Posterior vena cava (tissue), 2 donors: ENCODE measurements at regions not wholly inside any gene's neighbourhood (a gene's known extent, or its start where the extent isn't known, plus 50 kb on each side); places are given as distances from the start of the nearest gene placed in this dataset.

Experiments
- DNase-seq: peaks from one replicate; pipeline ENCODE4 v3.0.0-alpha.2; 2020; ENCODE audit warnings: low spot score
- intact Hi-C, 2 donors: fragments of 100-400 bp; cut with DNase I; formaldehyde crosslinking; loops; one replicate each; pipeline versions ENCODE4 v1.14.1 to v1.14.2; 2022 to 2023
- donor health status: DM: yes; HTN: yes; CAD: no.
- donor health status: DM: yes; HTN: yes; CAD: no.

DNA sequence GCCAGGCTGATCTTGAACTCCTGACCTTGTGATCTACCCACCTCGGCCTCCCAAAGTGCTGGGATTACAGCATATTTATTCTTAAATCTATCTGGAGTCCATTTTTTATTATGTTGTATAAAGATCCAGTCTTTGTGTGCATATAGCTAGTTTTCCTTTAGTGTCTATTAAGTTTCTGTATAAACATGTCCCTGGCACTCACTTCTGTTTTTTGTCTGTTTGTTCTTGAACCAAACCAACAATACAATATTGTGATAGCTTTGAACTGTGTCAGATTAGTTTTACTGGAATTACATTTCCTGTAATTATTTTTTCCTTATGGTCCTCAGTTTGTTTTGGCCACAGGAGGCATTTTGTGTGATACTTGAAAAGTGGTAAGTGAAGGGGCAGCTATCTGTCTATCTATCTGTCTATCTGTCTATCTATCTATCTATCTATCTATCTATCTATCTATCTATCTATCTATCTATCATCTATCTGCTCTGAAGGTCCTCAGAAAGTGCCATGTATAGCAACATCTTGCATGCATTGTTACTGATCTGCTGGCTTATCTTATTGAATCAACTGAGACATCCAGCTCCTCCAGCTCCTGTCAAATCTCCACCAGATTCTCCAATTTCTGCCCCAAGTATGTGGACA is 70.9 kb upstream of the ACVR1 start:
- intact Hi-C loops: no loop called here
- no peak for DNase-seq

DNA sequence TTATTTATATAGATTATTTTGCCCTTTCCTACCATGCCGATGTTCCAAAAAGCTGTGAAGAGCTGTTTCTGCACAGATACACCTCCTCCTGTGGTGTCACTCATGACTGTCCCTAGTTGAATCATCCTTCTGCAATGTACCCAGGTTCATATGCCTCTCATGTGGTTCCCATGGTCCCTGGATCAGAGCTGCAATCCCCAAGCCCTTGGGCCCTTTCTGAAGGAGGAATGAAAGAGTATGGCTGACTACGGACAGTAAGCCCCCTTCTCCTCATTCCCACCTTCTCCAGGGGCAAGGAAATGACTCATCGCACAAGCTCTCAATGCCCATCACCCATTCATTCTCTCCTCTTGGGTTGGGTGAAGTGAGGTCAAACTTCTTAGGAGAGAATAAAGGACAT is 63.9 kb upstream of the ACVR1 start:
- intact Hi-C loops: no loop called here

DNA sequence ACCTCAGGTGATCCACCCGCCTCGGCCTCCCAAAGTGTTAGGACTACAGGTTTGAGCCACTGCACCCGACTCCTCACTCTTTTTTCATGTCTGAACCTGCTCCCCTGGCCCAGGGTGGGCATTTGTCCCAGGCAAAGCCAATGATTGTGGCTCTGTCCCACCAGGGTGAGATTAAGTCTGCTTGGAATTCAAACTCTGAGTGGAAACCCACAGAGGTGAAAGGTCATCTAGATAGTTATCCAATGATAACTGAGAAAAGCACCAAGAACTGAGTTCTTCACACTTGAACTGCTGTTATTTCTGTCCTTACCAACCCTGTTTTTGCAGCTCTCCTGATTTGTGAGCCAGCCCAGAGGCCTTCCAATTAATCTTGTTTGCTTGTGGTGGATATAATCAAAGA is 62.4 kb upstream of the ACVR1 start:
- intact Hi-C loops: no loop called here
- no peak for DNase-seq

More for the DNA sequence above, 63.9 kb upstream of the ACVR1 start:
- no peak for DNase-seq

DNA sequence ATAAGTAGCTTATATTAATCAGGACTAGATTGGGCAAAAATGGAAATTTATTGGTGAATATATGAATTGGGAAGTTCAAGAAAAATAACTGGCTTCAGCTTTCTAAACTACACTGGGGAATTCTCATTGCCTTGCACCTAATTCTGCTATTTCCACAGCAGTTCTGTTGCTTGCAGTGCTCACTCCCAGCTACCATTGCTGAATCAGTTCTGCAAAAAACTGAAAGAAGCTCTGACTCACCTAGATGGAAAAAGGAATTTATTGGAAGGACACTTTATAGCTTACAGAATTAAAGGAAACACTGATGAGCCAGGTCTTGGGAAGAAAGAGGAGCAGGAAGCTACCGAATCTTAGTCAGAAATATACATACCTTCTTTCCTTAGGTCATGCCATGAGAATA is 60.3 kb upstream of the ACVR1 start:
- no peak for DNase-seq
- intact Hi-C loops: no loop called here

DNA sequence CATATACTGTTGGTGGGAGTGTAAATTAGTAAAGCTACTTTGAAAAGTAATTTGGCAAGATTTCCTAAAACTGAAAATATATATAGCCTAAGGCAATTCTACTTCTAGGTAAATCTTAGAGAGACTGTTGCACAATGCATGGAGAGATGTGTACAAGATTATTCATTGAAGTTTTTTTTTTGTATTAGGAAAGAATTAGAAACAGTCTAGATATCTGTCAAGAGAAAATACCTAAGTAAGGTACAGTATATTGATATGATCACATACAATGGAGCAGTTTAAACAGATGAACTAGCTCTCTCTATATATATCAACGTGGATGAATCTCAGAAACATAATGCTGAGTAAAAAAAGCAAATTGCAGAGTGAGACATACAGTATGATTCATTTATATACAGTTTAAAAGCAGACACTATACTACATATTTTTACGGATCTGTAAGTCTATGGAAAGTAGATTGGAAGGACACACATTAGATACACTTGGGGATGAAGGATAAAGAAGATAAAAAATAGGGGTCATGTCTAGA is 59.3 kb upstream of the ACVR1 start:
- no peak for DNase-seq
- intact Hi-C loops: no loop called here

DNA sequence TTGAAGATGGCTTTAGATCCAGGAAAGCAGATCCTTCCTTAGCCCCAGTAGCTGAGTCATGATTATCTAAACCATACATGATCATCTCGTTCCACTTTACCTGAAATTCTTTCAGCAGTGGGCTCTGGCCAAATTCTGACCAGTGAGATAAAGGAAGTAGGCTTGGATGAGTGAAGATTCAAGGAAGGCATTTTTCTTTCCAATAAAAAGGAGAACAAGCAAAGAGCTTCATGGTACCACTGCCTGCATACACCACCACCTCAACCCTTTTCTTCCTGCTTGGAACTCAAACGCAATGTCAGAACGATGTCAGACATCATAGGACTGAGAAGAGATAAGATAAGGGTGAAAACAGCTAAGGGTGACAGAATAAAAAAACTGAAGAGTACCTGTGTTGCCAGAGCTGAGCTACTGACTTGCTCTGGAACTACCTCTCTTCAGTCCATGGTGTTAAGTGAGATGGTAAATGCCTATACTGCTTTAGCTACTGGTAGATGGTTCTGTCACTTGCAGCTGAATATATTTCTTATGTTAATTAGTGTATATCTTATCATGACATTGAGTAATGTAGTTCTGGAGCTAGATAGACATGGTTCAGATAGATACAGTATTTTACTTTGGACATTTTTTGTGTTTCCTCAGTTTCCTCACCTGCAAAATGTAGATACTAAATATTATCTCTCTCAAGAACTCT is 58.7 kb upstream of the ACVR1 start:
- intact Hi-C loops: no loop called here

DNA sequence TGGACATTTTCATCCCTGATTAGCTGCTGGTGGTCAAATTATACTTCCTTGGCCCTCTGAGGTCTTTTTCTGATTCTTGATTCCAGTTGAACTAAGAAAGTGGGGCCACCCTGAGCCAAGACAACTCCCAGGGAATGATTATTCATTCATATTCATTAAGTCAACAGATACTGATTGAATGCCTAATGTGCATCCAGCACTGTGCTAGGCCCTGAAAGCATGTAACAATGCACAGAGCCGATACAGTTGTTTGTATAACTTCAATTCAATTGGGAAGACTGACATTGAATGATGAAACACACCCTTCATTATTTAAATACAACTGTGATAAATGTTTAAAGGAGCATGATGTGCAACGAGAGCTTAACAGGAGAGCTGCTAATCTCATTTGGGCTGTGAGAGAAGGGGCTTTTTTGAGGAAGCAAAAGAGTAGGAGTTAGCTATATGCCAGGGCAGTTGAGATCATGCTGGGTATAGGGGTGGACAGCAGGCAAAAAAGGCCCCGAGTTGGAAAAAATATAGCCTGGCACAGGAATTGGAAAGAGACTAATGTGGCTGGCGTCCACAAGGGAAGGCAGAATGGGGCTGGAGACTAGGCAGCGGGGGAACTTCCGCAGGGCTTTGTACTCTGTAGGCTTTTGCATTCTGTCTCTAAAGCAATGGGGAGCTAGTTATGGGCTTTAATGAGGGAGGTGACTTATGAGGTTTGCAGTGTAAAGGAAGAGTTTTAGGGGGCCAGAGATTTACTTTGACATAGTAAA is 57.2 kb upstream of the ACVR1 start:
- intact Hi-C loops: no loop called here
- no peak for DNase-seq

More for the DNA sequence above, 58.7 kb upstream of the ACVR1 start:
- DNase-seq: no peak

DNA sequence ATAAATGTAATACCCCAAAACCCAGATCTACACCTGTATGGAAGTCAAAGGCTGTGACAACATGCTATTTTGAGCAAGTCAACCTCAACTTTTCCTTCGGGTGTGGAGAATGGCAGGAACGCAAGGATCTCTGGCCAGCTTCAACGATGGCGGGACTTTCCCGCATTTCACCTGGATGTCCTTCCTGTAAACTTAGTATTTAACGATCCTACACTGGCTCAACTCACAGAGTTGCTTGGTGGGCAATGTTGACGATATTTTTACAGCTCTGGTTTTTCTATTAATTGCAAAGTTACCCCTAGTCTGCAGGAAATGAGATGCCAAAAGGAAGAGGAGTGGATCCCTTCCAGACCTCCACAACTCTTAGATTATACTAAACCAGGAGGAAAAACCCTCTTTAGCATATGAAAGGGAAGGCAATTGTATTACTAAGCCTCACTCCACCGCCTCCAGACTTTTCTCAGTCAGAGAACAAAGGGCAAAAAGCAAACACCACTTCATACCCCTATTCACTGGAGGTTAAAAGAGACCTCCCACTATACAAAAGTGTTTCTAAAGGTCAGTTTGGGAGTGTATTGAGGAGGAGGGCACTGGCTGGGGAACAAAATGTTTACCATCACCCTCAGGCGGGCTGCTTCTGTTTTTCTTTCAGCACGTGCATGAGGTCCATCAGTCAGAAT is 56.5 kb upstream of the ACVR1 start:
- intact Hi-C loops: no loop called here
- no peak for DNase-seq

DNA sequence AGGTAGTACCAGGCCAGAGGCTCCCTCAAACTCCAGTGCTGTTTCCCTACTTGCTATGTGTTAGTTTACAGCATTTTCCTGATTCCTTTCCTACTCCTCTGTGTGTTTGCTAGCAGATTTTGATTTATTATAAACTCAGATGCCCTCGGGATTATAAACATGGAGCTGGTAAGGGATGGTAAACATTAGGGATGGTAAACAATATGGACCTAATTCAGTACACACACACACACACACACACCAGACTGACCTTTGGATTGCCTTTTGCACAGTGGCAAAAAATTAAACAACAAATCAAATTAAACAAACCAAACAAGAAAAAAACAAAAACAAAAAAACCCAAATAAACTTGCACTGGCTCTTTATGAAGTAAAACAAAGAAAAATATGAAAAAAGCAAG is 55.4 kb upstream of the ACVR1 start:
- intact Hi-C loops: no loop called here
- no peak for DNase-seq

DNA sequence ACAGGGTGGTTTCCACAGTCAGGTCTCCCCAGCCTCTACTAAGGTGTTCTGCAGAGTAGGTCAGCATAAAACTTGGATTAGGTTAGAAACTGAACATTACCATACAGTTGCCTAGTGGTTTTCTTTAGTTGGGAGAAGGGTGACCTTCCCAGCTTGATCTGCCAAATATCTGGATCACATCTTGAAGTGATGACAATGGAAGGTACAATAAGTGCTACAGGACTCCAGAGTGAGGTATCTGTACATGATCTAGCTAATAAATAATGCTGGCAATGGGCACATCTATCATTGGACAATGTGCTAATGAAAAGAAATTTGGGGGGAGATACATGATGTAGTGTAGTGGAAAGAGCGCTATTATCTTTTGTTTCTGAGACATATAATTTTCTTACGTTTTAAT is 54.6 kb upstream of the ACVR1 start:
- intact Hi-C loops: no loop called here
- DNase-seq: no peak

DNA sequence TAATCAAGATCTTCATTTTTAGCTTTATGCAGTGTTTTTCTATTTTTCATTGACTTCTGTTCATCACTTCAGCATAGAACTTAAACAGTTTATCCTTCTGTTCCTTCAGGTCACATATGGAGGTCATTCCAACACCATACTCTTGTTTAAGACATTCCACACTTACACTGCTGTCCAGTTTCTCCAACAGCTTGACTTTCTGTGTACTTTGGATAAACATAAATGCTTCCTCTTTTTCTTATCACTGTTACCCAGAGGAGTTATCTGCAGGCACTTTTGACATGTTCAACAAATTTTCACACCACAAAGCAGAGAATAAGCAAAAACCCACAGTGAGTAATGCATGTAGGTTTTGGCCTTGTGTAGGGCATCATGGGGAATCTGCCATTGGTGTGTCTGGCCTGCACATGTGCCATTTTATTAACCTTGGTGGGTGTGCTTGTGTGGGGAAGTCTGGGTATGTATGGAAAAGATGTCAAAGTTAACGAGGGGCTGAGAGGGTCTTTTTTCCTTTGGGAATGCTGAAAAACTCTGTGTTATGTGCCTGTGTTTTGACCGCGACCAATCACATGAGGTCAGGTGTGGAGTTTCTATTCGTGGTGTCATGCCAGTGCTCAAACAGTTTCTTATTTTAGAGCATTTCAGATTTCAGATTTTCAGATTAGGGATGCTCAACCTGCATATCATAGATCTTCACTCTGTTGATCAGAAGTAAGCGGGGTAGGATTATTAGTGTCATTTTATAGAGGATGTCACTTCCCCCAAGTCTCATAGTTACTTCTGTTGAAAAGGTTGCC is 53.9 kb upstream of the ACVR1 start:
- intact Hi-C loops: no loop called here

DNA sequence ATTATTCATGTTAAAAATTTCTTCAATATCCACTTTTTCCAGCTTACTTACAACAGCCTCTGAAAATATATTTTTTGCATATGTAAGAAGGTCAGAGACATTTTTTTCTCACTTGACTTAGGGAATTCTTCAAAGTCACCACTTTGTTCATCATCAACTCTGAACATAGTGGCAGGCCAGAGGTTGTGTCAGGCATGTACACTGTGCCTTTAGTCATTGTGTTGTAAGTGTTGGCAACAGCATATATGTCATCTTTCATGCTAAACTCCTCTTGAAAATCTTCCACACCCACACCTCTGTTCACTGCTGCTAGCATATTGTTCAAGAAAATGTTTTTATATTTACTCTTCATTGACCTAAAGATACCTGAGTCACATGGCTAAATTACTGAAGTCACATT is 52.2 kb upstream of the ACVR1 start:
- no peak for DNase-seq
- intact Hi-C loops: no loop called here

More for the DNA sequence above, 53.9 kb upstream of the ACVR1 start:
- no peak for DNase-seq

DNA sequence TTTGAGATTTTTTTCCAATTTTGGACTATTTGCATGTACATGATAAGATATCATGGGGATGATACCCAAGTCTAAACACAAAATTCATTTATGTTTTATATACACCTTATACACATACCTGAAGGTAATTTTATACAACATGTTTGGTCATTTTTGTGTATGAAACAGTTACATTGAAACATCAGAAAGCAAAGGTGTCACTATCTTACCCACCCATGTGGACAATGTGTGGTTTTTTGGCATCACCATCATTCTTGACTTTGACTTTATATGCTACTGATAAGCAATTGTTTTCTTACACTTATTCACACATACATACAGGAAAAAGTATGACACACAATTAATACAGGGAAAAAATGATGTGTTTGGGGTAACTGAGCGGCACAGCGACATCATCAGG is 51.0 kb upstream of the ACVR1 start:
- intact Hi-C loops: no loop called here
- DNase-seq: no peak
